ENCODE measurements at regions not wholly inside any gene's neighbourhood (a gene's known extent, or its start where the extent isn't known, plus 50 kb on each side); places are given as distances from the start of the nearest gene placed in this dataset.

DNA sequence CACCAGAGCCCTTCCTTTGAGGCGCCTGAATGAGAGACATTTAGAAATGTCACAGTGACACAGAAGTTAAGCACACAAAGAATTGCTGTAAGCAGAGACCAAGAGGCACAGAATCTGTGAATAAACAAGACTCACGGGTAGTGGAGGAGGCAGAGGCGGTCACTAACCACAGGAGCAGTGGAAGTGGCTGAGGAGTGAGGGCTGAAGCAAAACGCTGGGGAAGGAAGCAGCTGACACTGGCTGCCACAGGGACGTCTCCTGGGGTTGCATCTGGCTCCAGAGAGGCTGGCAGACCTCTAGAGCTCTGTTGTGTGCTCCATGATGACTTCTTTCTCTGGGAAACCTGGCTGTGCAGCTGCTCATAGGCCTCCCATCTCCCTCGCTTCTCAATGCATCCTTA is 65.0 kb upstream of the SLC2A12 start:
- peak in 1 of 2 donors; percentile 37 for DNase-seq

DNA sequence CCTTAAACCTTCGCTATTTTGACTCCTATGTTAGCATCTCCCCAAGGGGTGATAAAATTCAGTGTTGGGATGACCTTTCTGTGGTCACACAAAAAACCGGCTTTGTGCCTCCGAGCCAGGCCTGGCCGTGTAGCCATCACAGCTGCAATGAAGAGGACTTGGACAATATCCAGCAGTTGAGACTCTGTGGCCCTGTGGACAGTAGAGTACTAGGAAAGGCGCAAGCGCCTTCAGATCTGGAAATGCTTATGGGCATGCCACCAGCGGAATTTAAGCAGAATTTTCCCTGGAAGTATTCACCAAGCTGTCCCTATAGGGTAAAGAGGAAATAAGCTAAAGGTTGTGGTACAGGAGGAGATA is 63.3 kb upstream of the SLC2A12 start:
- DNase-seq: no peak

DNA sequence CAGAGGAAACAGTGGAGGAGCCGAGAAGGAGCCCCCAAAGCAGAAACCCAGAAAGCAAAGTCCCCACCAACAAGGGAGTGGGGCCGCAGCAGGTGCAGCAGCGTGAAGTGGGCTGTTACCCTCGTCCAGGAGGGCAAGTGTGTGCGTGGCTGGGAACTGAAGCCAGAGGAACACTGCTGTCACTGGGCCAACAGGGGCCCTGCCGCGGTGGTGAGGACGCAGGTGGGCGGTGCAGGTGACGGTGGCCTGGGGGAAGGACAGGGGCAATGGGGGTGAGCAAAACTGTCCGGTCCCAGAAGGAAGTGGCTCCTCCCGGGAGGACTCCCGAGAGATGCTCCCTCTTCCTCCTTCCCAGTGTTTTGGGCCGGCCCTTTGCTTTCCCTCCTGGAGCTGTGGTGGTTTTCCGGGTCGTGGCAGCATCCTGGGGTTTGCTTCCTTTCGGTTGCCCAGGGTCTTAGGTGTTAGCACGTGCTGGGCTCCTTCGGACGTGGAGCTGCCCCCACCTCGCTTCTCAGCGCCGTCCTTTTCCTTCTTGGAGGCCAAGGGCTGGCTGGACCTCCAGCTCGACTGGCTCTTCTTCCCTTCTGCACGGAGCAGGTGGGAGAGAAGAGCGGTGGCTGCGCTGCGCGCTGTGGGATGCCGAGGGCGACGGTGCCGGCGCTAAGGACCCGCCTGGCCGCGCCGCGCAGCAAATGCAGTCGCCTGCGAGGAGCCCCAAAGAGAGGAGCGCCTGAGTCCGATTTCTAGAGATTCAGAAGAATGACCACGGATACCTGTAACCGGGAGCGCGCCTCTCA is 62.7 kb upstream of the SLC2A12 start:
- no peak for DNase-seq

DNA sequence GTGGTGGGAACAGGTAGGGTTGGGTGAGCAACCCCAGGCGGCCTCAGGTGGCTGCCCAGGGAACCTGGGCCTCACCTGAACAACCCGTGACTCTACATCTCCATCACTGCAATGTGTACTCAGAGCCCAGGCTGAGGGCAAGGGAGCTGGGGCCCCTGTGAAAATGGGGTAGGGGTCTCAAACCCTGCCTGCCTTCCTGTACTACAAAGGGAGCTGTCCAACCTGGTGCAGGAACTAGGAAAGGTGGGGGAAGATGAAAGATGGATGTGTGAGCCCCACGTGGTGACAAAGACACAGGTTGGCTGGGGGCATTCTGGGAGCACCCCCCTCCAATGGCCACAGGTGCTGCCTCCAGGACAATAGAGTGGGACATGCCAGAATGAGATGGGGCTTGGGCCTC is 62.1 kb upstream of the SLC2A12 start:
- DNase-seq: no peak

DNA sequence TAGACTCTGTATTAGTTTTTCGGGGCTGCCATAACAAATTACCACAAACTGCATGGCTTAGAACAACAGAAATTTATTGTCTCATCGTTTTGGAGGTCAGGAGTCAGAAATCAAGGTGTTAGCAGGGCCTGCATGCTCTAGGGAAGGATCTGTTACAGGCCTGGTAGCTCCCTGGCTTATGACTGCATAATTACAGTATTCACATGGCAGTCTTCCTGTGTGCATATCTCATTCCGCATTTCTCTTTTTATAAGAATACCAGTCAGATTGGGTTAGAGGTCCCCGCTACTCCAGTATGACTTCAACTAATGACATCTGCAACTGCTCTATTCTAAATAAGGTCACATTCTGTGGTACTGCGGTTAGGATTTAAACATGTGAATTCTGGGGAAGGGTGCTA is 59.3 kb upstream of the SLC2A12 start:
- no peak for DNase-seq

DNA sequence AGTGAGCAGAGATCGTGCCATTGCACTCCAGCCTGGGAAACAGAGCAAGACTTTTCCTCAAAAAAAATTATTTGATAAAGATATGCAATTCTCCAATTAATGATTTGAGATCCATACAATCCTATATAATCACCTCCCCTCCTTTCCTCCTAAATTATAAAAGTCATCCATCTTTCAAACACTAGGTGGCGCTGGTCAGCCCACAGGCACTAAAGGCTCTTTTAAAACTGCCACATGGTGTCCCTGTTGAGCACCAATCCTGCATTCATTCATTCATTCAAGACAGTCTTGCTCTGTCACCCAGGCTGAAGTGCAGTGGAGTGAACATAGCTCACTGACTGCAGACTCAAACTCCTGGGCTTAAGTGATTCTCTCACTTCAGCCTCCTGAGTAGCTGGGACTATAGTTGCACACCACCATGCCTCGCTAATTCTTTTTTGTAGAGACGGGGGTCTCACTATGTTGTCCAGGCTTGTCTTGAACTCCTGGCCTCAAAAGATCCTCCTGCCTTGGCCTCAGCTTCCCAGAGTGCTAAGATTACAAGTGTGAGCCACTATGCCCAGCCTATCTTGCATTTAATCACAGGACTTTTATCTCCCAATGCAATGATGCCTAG is 58.7 kb upstream of the SLC2A12 start:
- DNase-seq: peak in 1 of 2 donors; percentile 28

DNA sequence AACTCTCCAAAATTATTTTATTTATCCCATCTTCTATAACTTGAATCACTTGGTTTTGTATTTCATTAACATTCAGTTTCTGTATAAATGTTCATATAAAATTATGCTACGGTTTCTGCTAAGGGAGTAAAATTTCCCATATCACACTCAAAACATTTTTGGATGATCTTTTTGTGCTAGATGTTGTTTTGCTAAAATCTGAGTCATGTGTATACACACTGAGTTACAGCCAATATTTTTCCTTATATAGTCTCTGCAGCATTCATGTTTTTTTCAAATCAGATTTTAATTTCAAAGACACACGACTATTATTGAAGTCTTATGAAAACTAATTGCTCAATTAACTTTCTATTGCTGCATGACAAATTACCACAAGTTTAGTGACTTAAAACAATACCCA is 54.3 kb upstream of the SLC2A12 start:
- DNase-seq: no peak

DNA sequence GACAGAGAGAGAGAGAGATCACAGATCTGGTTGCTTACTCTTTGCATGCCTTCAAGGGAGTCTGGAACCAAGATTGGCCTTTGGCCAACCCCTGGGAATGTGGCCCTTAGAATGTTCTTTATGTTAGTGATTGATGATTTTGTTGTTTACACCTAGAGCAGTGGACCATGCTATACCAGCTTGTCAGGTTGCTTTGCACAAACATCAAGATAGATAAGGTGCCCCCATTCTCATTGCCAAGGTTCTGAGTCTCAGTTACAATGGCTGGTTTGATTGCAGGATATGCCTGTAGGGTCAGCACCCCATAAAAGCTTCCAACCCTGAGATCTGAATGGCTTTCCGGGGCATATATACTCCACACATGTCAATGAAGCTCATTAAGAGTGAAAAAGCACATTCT is 53.5 kb upstream of the SLC2A12 start:
- DNase-seq: no peak

DNA sequence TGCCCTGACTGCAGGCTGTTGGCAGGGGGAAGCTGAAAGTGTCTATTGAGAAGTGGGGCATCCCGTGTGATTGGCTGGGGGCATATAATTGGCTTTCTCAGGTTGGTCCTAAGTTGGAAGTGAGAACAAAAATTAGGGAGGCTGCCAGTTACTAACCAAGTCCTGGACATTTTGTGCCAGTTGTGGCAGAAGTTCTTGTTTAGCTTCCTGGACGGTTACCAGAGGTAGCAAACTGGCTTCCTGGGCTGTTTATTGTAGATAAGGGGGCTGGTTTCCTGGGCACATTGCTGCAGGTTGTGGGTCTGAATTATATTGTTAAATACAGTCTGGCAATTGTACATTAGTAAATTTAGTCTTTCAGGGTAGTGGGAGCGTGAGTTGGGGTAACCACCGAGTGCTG is 50.6 kb upstream of the SLC2A12 start:
- DNase-seq: no peak

All from bone marrow (tissue), 2 donors.